Gastrocnemius medialis (tissue), 4 donors: ENCODE measurements at regions not wholly inside any gene's neighbourhood (a gene's known extent, or its start where the extent isn't known, plus 50 kb on each side); places are given as distances from the start of the nearest gene placed in this dataset.

Source experiments
- CTCF ChIP-seq, 5 experiments: fragments of 450-650 bp in 3 of 5; fragments of 200-600 bp in 2 of 5; sonication (generic) in 2 of 5; IDR thresholded peaks in 4 of 5; conservative IDR thresholded peaks in 1 of 5; 1 replicate in 4 of 5; 2 replicates in 1 of 5; pipeline ENCODE4 v1.5.1; 2016 to 2019; ENCODE audit warnings: antibody characterized with exemption in 5 of 5, mild to moderate bottlenecking in 3 of 5, moderate library complexity in 3 of 5
- POLR2A ChIP-seq, 2 donors: fragments of 450-650 bp; IDR thresholded peaks; one replicate each; pipeline ENCODE4 v1.6.1; 2017; ENCODE audit warnings: antibody characterized with exemption in 2 of 2, mild to moderate bottlenecking in 2 of 2, moderate library complexity in 2 of 2

DNA sequence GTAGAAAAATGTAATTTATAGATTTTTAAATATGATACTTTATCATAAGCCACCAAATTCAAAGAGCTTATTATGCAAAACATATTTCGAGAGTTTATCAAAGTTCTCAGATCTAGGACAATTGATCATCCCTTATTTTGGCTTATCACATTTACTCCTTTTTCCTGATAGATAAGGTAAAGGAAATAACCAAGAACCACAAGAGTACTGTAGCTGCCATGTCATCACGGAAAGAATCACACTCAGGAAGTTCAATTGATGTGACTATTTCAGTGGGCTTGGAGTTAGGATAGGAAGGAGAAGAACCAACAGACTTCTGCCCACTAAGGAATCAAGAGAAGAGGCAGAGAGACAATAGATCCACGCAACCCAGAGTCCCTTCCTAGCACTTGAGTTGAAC lies 142.7 kb upstream of the TMCO5A start:
- TF ChIP-seq POLR2A (IDR thresholded peaks at IDR 0.05): no peak
- no peak for TF ChIP-seq CTCF (IDR thresholded peaks at IDR 0.05 in 4 of 5, conservative IDR thresholded peaks at IDR 0.05 in 1 of 5)
